ENCODE measurements at regions not wholly inside any gene's neighbourhood (a gene's known extent, or its start where the extent isn't known, plus 50 kb on each side); places are given as distances from the start of the nearest gene placed in this dataset.

DNA sequence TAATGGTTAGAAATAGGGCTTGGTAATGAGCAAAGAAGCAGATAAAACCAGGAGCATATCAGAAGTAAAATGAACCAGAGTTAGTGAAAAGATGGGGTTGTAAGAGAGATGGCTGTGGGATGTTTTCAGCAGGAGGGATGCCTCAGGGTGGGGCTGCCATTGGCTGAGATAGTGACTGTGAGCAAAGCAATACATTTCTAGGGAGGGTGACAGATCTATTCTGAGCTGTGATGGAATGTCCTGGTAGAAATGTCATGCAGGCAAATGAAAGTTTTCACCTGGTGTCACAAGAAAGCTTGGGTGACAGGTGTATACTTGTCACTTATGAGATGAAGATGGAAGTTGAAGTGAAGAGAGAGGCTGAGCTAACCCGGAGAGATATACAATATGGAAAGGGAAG, 435.9 kb downstream of the TNS3 start:
- Mint-ChIP-seq H3K9me3 (peaks cover under 1% of the 10 kb centered on the region), H3K4me3 (no peak overlapping the region), H3K4me1 (ENCODE audit: unreplicated experiment) (peaks cover 9% of the 10 kb centered on the region), H3K27me3 (no peaks in the 10 kb centered on the region), H3K36me3 (no peaks in the 10 kb centered on the region), H3K27ac (no peak overlapping the region)
- DNase-seq (ENCODE audit: extremely low spot score, unreplicated experiment): no peak
- TF ChIP-seq, protein P1, sequence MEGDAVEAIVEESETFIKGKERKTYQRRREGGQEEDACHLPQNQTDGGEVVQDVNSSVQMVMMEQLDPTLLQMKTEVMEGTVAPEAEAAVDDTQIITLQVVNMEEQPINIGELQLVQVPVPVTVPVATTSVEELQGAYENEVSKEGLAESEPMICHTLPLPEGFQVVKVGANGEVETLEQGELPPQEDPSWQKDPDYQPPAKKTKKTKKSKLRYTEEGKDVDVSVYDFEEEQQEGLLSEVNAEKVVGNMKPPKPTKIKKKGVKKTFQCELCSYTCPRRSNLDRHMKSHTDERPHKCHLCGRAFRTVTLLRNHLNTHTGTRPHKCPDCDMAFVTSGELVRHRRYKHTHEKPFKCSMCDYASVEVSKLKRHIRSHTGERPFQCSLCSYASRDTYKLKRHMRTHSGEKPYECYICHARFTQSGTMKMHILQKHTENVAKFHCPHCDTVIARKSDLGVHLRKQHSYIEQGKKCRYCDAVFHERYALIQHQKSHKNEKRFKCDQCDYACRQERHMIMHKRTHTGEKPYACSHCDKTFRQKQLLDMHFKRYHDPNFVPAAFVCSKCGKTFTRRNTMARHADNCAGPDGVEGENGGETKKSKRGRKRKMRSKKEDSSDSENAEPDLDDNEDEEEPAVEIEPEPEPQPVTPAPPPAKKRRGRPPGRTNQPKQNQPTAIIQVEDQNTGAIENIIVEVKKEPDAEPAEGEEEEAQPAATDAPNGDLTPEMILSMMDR (conservative IDR thresholded peaks at IDR 0.05): no peak

DNA sequence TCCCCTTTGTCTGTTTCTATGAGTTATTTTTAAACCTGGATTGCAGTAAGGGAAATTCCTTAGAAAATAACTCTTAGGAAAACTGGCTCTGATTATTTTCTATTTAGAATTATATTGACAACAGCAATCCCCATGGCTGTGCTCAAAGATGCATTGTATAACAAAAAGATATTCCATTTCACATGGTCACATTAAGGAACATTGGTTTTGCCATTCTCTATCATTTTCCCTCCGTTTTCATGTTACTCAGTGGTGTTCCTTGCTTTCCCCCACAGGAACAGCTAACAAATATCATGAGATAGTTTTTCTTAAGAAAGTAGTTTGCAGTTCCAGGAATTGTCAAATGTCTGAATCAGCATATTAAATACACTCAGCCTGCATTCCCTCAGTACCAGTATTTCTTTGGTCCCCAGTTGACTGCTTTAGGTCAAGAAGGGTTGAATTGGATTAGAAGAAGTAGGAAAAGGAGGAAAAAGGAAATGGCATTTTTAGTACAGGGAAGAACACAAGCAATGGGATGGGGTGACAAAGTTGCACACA, 436.7 kb downstream of the TNS3 start:
- H3K4me3 Mint-ChIP-seq: no peak overlapping the region
- DNase-seq (ENCODE audit: extremely low spot score, unreplicated experiment): no peak
- TF ChIP-seq, protein P1 (conservative IDR thresholded peaks at IDR 0.05): no peak
- peaks cover 9% of the 10 kb centered on the region for H3K4me1 Mint-ChIP-seq (ENCODE audit: unreplicated experiment)
- H3K27me3 Mint-ChIP-seq: no peaks in the 10 kb centered on the region
- H3K27ac Mint-ChIP-seq: no peak overlapping the region
- no peaks in the 10 kb centered on the region for H3K9me3 Mint-ChIP-seq
- H3K36me3 Mint-ChIP-seq: no peaks in the 10 kb centered on the region

DNA sequence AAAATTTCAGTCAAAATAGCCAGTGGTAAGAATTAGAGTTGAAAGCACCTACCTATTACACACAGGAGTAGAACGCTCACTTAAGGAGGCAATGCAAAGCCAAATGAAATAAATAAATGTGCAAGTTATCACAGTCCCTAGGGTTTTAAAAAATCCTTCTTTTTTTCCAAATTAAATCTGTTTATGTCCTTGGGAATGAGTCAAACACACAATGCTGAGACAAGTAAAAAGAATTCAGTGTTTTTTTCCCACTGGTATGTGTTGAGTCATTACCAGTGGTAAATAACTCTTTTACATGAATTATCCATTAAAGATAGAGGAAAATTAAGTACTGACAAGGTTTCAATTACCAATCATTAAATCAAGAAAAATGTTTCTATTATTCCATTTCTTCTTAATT, 438.6 kb downstream of the TNS3 start:
- Mint-ChIP-seq H3K9me3 (no peaks in the 10 kb centered on the region), H3K27ac (no peak overlapping the region), H3K27me3 (peaks cover 8% of the 10 kb centered on the region), H3K36me3 (no peaks in the 10 kb centered on the region), H3K4me3 (no peak overlapping the region), H3K4me1 (ENCODE audit: unreplicated experiment) (peaks cover 1% of the 10 kb centered on the region)
- DNase-seq (ENCODE audit: extremely low spot score, unreplicated experiment): no peak
- TF ChIP-seq, protein P1 (conservative IDR thresholded peaks at IDR 0.05): no peak

DNA sequence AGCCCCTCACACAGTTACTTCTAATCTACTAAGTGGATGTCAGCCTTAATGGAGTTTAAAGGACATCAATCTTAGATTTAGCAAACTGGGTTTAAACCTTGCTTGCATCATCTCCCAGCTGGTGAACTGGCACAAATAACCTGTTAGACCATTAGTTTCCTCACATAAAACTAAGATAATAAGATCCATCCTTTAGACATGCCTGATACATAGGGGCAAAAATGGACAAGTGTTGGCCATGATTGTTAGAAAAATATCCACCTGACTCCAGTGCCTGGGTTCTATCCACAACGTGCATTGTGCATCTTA, 439.1 kb downstream of the TNS3 start:
- H3K4me3 Mint-ChIP-seq: no peak overlapping the region
- TF ChIP-seq, protein P1 (conservative IDR thresholded peaks at IDR 0.05): no peak
- H3K9me3 Mint-ChIP-seq: no peaks in the 10 kb centered on the region
- no peaks in the 10 kb centered on the region for H3K36me3 Mint-ChIP-seq
- DNase-seq (ENCODE audit: extremely low spot score, unreplicated experiment): no peak
- no peak overlapping the region for H3K27ac Mint-ChIP-seq
- H3K27me3 Mint-ChIP-seq: peaks cover 8% of the 10 kb centered on the region
- no peaks in the 10 kb centered on the region for H3K4me1 Mint-ChIP-seq (ENCODE audit: unreplicated experiment)

DNA sequence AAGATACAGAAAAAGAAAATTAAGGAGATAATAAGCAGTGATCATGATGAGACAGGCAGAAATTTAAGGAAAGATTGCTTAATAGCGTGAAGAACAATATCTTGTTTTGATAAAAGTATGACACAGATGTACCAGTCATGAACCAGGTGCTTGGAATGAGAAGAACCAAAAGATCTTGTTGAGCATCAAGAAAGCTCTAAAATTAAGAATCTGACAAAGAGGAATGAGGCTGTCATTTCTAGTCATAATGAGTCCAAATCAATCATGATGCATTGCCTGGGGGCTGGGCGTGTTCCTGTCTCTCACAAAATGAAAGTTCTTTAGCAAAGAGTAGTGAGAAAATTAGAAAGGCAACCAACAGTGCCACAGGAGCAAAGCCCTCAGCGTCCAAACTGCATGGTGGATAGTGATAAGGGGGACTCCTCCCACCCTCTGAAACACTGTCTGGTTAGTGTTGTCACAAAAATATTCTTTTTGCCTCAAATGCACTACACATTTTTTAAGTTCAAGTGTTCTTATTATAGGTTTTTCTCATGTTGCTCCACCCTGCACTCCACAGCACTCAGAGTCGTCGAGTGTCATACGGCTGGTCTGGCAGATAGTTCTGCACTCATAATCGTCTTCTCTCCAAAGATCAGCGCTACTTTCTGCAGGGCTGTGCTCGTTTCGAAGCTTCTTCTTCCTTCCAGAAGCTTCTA, 439.6 kb downstream of the TNS3 start:
- no peaks in the 10 kb centered on the region for H3K4me1 Mint-ChIP-seq (ENCODE audit: unreplicated experiment)
- no peaks in the 10 kb centered on the region for H3K9me3 Mint-ChIP-seq
- H3K27me3 Mint-ChIP-seq: peaks cover 8% of the 10 kb centered on the region
- TF ChIP-seq, protein P1 (conservative IDR thresholded peaks at IDR 0.05): no peak
- H3K27ac Mint-ChIP-seq: no peak overlapping the region
- no peak for DNase-seq (ENCODE audit: extremely low spot score, unreplicated experiment)
- no peaks in the 10 kb centered on the region for H3K36me3 Mint-ChIP-seq
- H3K4me3 Mint-ChIP-seq: no peak overlapping the region
